Ovary (tissue), 3 donors: ENCODE measurements at regions not wholly inside any gene's neighbourhood (a gene's known extent, or its start where the extent isn't known, plus 50 kb on each side); places are given as distances from the start of the nearest gene placed in this dataset.

Experiments used
- EP300 ChIP-seq: sonication (generic); formaldehyde crosslinking; IDR thresholded peaks from one replicate; pipeline ENCODE4 v1.6.1; 2017; ENCODE audit warnings: antibody characterized with exemption
- POLR2A ChIP-seq: fragments of 450-650 bp; IDR thresholded peaks from one replicate; pipeline ENCODE4 v1.6.1; 2017; ENCODE audit warnings: antibody characterized with exemption, mild to moderate bottlenecking, moderate library complexity
- TF ChIP-seq, protein P1 (sequence below), 3 donors: fragments of 450-650 bp in 2 of 3; fragments of 200-600 bp in 1 of 3; IDR thresholded peaks; one replicate each; pipeline versions ENCODE4 v1.5.1 to v1.8.0; 2016 to 2022; ENCODE audit warnings: antibody characterized with exemption in 3 of 3, mild to moderate bottlenecking in 1 of 3
- donor health status: DM: no; HTN: no; CAD: no.

DNA sequence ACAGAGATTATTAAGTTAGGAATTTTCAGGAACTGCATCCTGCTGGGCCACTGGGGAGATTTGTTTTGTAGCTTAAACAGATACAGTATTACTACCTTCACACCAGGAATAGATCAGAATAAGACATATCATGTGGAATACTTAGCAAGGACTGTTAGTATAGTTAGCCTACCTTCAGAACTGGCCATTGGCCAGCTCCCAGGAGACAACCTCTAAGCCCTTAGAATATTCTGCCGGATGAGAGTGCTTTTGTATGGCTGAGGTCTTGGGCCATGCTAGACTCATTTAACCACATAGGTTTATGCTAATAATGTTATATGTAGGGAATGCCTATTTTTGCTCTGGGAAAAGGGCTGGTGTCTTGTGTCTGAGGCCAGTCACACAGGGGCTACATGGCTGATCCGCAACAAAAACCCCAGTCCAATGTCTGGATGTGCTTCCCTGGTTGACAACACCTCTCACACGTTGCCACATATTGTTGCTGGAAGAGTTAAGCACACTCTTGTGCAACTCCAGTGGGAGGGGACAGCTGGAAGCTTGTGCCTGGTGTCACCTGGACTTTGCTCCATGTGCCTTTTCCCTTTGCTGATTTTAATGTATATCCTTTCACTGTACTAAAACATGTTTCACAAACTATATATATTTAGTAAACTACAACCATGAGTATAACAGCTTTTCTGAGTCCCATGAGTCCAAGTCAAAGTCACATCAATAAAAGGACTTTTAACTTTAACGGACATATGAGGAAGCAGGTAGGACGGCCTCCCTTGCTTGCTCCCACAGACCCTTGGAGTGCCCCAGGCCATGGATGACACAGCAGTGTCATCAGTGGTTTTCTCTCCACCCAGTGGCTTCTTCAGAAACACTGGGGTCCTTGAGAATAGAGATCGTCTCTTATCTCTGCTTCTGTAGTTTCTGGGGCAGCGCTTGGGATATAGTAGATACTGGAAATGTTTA lies 118.0 kb upstream of the C3orf80 start:
- TF ChIP-seq, protein P1, sequence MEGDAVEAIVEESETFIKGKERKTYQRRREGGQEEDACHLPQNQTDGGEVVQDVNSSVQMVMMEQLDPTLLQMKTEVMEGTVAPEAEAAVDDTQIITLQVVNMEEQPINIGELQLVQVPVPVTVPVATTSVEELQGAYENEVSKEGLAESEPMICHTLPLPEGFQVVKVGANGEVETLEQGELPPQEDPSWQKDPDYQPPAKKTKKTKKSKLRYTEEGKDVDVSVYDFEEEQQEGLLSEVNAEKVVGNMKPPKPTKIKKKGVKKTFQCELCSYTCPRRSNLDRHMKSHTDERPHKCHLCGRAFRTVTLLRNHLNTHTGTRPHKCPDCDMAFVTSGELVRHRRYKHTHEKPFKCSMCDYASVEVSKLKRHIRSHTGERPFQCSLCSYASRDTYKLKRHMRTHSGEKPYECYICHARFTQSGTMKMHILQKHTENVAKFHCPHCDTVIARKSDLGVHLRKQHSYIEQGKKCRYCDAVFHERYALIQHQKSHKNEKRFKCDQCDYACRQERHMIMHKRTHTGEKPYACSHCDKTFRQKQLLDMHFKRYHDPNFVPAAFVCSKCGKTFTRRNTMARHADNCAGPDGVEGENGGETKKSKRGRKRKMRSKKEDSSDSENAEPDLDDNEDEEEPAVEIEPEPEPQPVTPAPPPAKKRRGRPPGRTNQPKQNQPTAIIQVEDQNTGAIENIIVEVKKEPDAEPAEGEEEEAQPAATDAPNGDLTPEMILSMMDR (IDR thresholded peaks at IDR 0.05): no peak
- TF ChIP-seq POLR2A (no peak), EP300 (no peak)
